Ovary (tissue), 7 donors: ENCODE measurements at regions not wholly inside any gene's neighbourhood (a gene's known extent, or its start where the extent isn't known, plus 50 kb on each side); places are given as distances from the start of the nearest gene placed in this dataset.
A peak's percentile ranks its signal among the peaks of the same experiment; 100 is the strongest.

Source experiments
- DNase-seq, 5 donors: peaks; one replicate each; pipeline ENCODE4 v3.0.0-alpha.2; 2019 to 2020
- H3K27ac ChIP-seq, 2 donors: fragments of 200-600 bp; one replicate each; pipeline versions ENCODE4 v1.5.1 to v1.8.0; 2019 to 2022
- H3K27me3 ChIP-seq: fragments of 200-600 bp; one replicate; pipeline ENCODE4 v1.8.0; 2022
- H3K36me3 ChIP-seq: fragments of 200-600 bp; sonication (generic); one replicate; pipeline ENCODE4 v1.5.1; 2019
- H3K4me1 ChIP-seq: one replicate; pipeline ENCODE4 v1.8.1; 2013; ENCODE audit warnings: mild to moderate bottlenecking, moderate library complexity; ENCODE audit not compliant: insufficient read depth
- H3K4me3 ChIP-seq: fragments of 200-600 bp; sonication (generic); one replicate; pipeline ENCODE4 v1.5.1; 2017
- H3K9me3 ChIP-seq, 2 donors: fragments of 200-600 bp in 1 of 2; sonication (generic) in 1 of 2; one replicate each; pipeline versions ENCODE4 v1.5.1 to v1.8.1; 2013 to 2019; ENCODE audit warnings: mild to moderate bottlenecking in 1 of 2, moderate library complexity in 1 of 2
- CTCF ChIP-seq, 3 donors: fragments of 450-650 bp in 2 of 3; fragments of 200-600 bp in 1 of 3; IDR thresholded peaks; one replicate each; pipeline versions ENCODE4 v1.5.1 to v1.8.0; 2016 to 2022; ENCODE audit warnings: antibody characterized with exemption in 3 of 3, mild to moderate bottlenecking in 1 of 3
- EP300 ChIP-seq: sonication (generic); formaldehyde crosslinking; IDR thresholded peaks from one replicate; pipeline ENCODE4 v1.6.1; 2017; ENCODE audit warnings: antibody characterized with exemption
- POLR2A ChIP-seq: fragments of 450-650 bp; IDR thresholded peaks from one replicate; pipeline ENCODE4 v1.6.1; 2017; ENCODE audit warnings: antibody characterized with exemption, mild to moderate bottlenecking, moderate library complexity
- WGBS, 3 donors: extraction: QIAGEN DNeasy Blood & Tissue Kit in 1 of 3; methylation state at CpG; one replicate each; pipeline versions ENCODE4 v1.1.5 to v1.1.7; 2013 to 2017; 5-methylcytosine and 5-hydroxymethylcytosine counted together
- intact Hi-C, 4 donors: fragments of 100-400 bp; cut with DNase I; formaldehyde crosslinking; loops; one replicate each; pipeline versions ENCODE4 v1.11.0 to v1.15.1; 2022 to 2023
- donor health status: DM: no; HTN: no; CAD: no; lungs with moderate emphysema.
- donor health status: DM: no; HTN: no; CAD: no.
- donor health status: Bipolar disorder and iron deficiency.
- donor health status: DM: no; HTN: no; CAD: no.
- donor health status: DM: yes; HTN: yes; CAD: no.

GRCh38 chr20:48056218-48056617, 270.9 kb upstream of the SULF2 start:
- intact Hi-C loops: no loop called here
- WGBS, 3 donors: 81 to 91% (median 86%) methylated on average over 2 of the region's 2 CpGs
- Histone ChIP-seq H3K27me3 (no peaks in the 10 kb centered on the region), H3K27ac (no peak overlapping the region), H3K36me3 (no peaks in the 10 kb centered on the region), H3K9me3 (no peaks in the 10 kb centered on the region), H3K4me1 (no peaks in the 10 kb centered on the region), H3K4me3 (no peak overlapping the region)
- TF ChIP-seq CTCF (IDR thresholded peaks at IDR 0.05): no peak
- no peak for TF ChIP-seq EP300
- TF ChIP-seq POLR2A: no peak
- DNase-seq: no peak

- no peak for DNase-seq
- Histone ChIP-seq H3K27me3 (no peaks in the 10 kb centered on the region), H3K4me3 (no peak overlapping the region), H3K9me3 (no peaks in the 10 kb centered on the region), H3K4me1 (no peaks in the 10 kb centered on the region), H3K36me3 (no peaks in the 10 kb centered on the region), H3K27ac (no peak overlapping the region)
- intact Hi-C loops: no loop called here
- 65 to 73% (median 67%) methylated on average over 7 of the region's 7 CpGs for WGBS, 3 donors
- no peak for TF ChIP-seq POLR2A
- no peak for TF ChIP-seq CTCF (IDR thresholded peaks at IDR 0.05)
- no peak for TF ChIP-seq EP300
Measured at GRCh38 chr20:48054051-48054450, 268.8 kb upstream of the SULF2 start.

GRCh38 chr20:48052475-48052835, 267.2 kb upstream of the SULF2 start:
- Histone ChIP-seq H3K4me3 (no peak overlapping the region), H3K27ac (no peak overlapping the region), H3K4me1 (no peaks in the 10 kb centered on the region), H3K27me3 (no peaks in the 10 kb centered on the region), H3K9me3 (no peaks in the 10 kb centered on the region), H3K36me3 (no peaks in the 10 kb centered on the region)
- TF ChIP-seq POLR2A (no peak), CTCF (IDR thresholded peaks at IDR 0.05) (no peak), EP300 (no peak)
- intact Hi-C loops: no loop called here
- peak in 1 of 5 donors; percentile 28 for DNase-seq
- 11 to 29% (median 15%) methylated on average over 2 of the region's 2 CpGs for WGBS, 3 donors

GRCh38 chr20:48051794-48052474, 266.7 kb upstream of the SULF2 start:
- 47 to 62% (median 53%) methylated on average over 3 of the region's 3 CpGs for WGBS, 3 donors
- intact Hi-C loops: no loop called here

More at GRCh38 chr20:48051794-48052474, 266.7 kb upstream of the SULF2 start:
- Histone ChIP-seq H3K4me1 (no peaks in the 10 kb centered on the region), H3K27ac (no peak overlapping the region), H3K4me3 (no peak overlapping the region), H3K27me3 (no peaks in the 10 kb centered on the region), H3K9me3 (no peaks in the 10 kb centered on the region), H3K36me3 (no peaks in the 10 kb centered on the region)
- TF ChIP-seq CTCF (IDR thresholded peaks at IDR 0.05) (no peak), POLR2A (no peak), EP300 (no peak)
- no peak for DNase-seq
